ENCODE measurements at regions not wholly inside any gene's neighbourhood (a gene's known extent, or its start where the extent isn't known, plus 50 kb on each side); places are given as distances from the start of the nearest gene placed in this dataset.

GRCh38 chr20:40203032-40203431 lies 486.0 kb downstream of the MAFB start:
- no peak for DNase-seq

GRCh38 chr20:40197691-40198090 lies 491.3 kb downstream of the MAFB start:
- no peak for DNase-seq

GRCh38 chr20:40196846-40197436 lies 492.1 kb downstream of the MAFB start:
- no peak for DNase-seq

GRCh38 chr20:40195742-40196141 lies 493.3 kb downstream of the MAFB start:
- DNase-seq = no peak

- no peak for DNase-seq
Observed at GRCh38 chr20:40192529-40192928, 496.5 kb downstream of the MAFB start.

- DNase-seq = no peak
Observed at GRCh38 chr20:40192081-40192480, 497.0 kb downstream of the MAFB start.

- DNase-seq = no peak
Observed at GRCh38 chr20:40191573-40191972, 497.5 kb downstream of the MAFB start.

GRCh38 chr20:40189621-40190020 lies 499.4 kb downstream of the MAFB start:
- DNase-seq = no peak

- no peak for DNase-seq
Observed at GRCh38 chr20:40188319-40188718, 500.7 kb downstream of the MAFB start.

GRCh38 chr20:40186826-40187225 lies 502.2 kb downstream of the MAFB start:
- DNase-seq = no peak

- no peak for DNase-seq
Observed at GRCh38 chr20:40181676-40182075, 507.4 kb downstream of the MAFB start.

GRCh38 chr20:40176098-40176841 lies 512.8 kb downstream of the MAFB start:
- DNase-seq = no peak

GRCh38 chr20:40175296-40175695 lies 513.7 kb downstream of the MAFB start:
- DNase-seq = no peak

- no peak for DNase-seq
Observed at GRCh38 chr20:40173872-40174271, 515.2 kb downstream of the MAFB start.

- DNase-seq = no peak
Observed at GRCh38 chr20:40168981-40169620, 519.9 kb downstream of the MAFB start.

GRCh38 chr20:40161391-40161790 lies 527.6 kb downstream of the MAFB start:
- DNase-seq = no peak

GRCh38 chr20:40160097-40160550 lies 528.9 kb downstream of the MAFB start:
- DNase-seq = no peak

- no peak for DNase-seq
Observed at GRCh38 chr20:40159276-40159675, 529.8 kb downstream of the MAFB start.

GRCh38 chr20:40156600-40157317 lies 532.3 kb downstream of the MAFB start:
- DNase-seq = no peak

- no peak for DNase-seq
Observed at GRCh38 chr20:40154514-40154913, 534.5 kb downstream of the MAFB start.

- DNase-seq = no peak
Observed at GRCh38 chr20:40148886-40149285, 540.1 kb downstream of the MAFB start.

- no peak for DNase-seq
Observed at GRCh38 chr20:40146071-40146470, 543.0 kb downstream of the MAFB start.

- DNase-seq = no peak
Observed at GRCh38 chr20:40144581-40144980, 544.5 kb downstream of the MAFB start.

- no peak for DNase-seq
Observed at GRCh38 chr20:40134176-40134575, 554.9 kb downstream of the MAFB start.

Measured in stimulated activated CD4-positive, alpha-beta T cell treated with anti-CD3 and anti-CD28 coated beads, Interleukin-4, amount 100 ng/mL, for 1 hour (primary cell).